Transverse colon (tissue), 4 donors: ENCODE measurements at regions not wholly inside any gene's neighbourhood (a gene's known extent, or its start where the extent isn't known, plus 50 kb on each side); places are given as distances from the start of the nearest gene placed in this dataset.

ENCODE experiments used
- DNase-seq: peaks from one replicate; pipeline ENCODE4 v3.0.0-alpha.2; 2019
- H3K27ac ChIP-seq, 4 donors: fragments of 200-600 bp; sonication (generic); 2 replicates each; pipeline ENCODE4 v1.5.1; 2016 to 2018; ENCODE audit warnings: inconsistent platforms in 4 of 4
- H3K27me3 ChIP-seq: fragments of 200-600 bp; sonication (generic); 2 replicates; pipeline ENCODE4 v1.5.1; 2017; ENCODE audit warnings: inconsistent platforms
- H3K36me3 ChIP-seq, 4 donors: fragments of 200-600 bp; sonication (generic); 2 replicates each; pipeline ENCODE4 v1.5.1; 2017 to 2019; ENCODE audit warnings: inconsistent platforms in 4 of 4
- H3K4me1 ChIP-seq, 4 donors: fragments of 200-600 bp; sonication (generic); 2 replicates each; pipeline ENCODE4 v1.5.1; 2017 to 2020; ENCODE audit warnings: inconsistent platforms in 4 of 4
- H3K4me3 ChIP-seq, 4 donors: fragments of 200-600 bp; sonication (generic); 1 replicate in 1 of 4; 2 replicates in 3 of 4; pipeline versions ENCODE4 v1.5.1 to v1.6.1; 2017 to 2019; ENCODE audit warnings: inconsistent platforms in 4 of 4
- H3K9me3 ChIP-seq, 2 donors: fragments of 200-600 bp; sonication (generic); 2 replicates each; pipeline ENCODE4 v1.5.1; 2017 to 2019; ENCODE audit warnings: inconsistent platforms in 2 of 2
- CTCF ChIP-seq, 5 experiments: fragments of 200-600 bp in 3 of 5; fragments of 450-650 bp in 2 of 5; sonication (generic) in 3 of 5; IDR thresholded peaks; 1 replicate in 2 of 5; 2 replicates in 3 of 5; pipeline ENCODE4 v1.5.1; 2016 to 2017; ENCODE audit warnings: antibody characterized with exemption in 5 of 5, inconsistent platforms in 3 of 5, mild to moderate bottlenecking in 2 of 5, moderate library complexity in 1 of 5
- EP300 ChIP-seq: sonication (generic); formaldehyde crosslinking; IDR thresholded peaks from one replicate; pipeline ENCODE4 v1.6.1; 2017; ENCODE audit warnings: antibody characterized with exemption, low read depth
- POLR2A ChIP-seq: fragments of 450-650 bp; IDR thresholded peaks from one replicate; pipeline ENCODE4 v1.6.1; 2016; ENCODE audit warnings: antibody characterized with exemption, mild to moderate bottlenecking, moderate library complexity
- POLR2AphosphoS5 ChIP-seq, 3 donors: sonication (generic); formaldehyde crosslinking; IDR thresholded peaks; one replicate each; pipeline ENCODE4 v1.6.1; 2016; ENCODE audit warnings: antibody characterized with exemption in 3 of 3
- WGBS, 2 donors: methylation state at CpG; one replicate each; pipeline ENCODE4 v1.1.5; 2018; ENCODE audit warnings: low coverage in 1 of 2; 5-methylcytosine and 5-hydroxymethylcytosine counted together
- in situ Hi-C, 4 donors: fragments of 200-750 bp; cut with MboI; loops; one replicate each; pipeline versions ENCODE4 v1.15.0 to v1.15.1; 2017; ENCODE audit warnings: low sequenced_read_pairs in 3 of 4, low pct_ligation_motif_present in 1 of 4, low pct_unique_long_range_greater_than_20kb in 1 of 4
- intact Hi-C: fragments of 100-400 bp; cut with DNase I; formaldehyde crosslinking; loops from one replicate; pipeline ENCODE4 v1.15.1; 2023; ENCODE audit warnings: low total_unique reads

- WGBS, 2 donors = 43 to 50% methylated on average over 1 of the region's 1 CpG
- no peak overlapping the region for H3K27ac ChIP-seq
- H3K9me3 ChIP-seq = no peaks in the 10 kb centered on the region
- no peaks in the 10 kb centered on the region for H3K36me3 ChIP-seq
- peaks cover 0 to 26% (median 12%) of the 10 kb centered on the region in 4 donors for H3K4me1 ChIP-seq
- intact Hi-C loops (no loop called here), in situ Hi-C loops (no loop called here)
- H3K4me3 ChIP-seq = no peak overlapping the region
- no peaks in the 10 kb centered on the region for H3K27me3 ChIP-seq
- no peak for DNase-seq
- no peak for TF ChIP-seq EP300
- no peak for TF ChIP-seq POLR2A
- no peak for TF ChIP-seq CTCF (IDR thresholded peaks at IDR 0.05)
- TF ChIP-seq POLR2AphosphoS5 (IDR thresholded peaks at IDR 0.05) = no peak
Measured at GRCh38 chr6:7047128-7047527, 60.6 kb upstream of the RREB1 start.

GRCh38 chr6:7047966-7048365, 59.8 kb upstream of the RREB1 start:
- WGBS, 2 donors = 84 to 87% methylated on average over 3 of the region's 3 CpGs
- intact Hi-C loops (no loop called here), in situ Hi-C loops (no loop called here)
- Histone ChIP-seq H3K4me3 (no peak overlapping the region), H3K27me3 (no peaks in the 10 kb centered on the region), H3K36me3 (no peaks in the 10 kb centered on the region), H3K4me1 (peaks cover 0 to 24% (median 12%) of the 10 kb centered on the region in 4 donors), H3K27ac (no peak overlapping the region), H3K9me3 (no peaks in the 10 kb centered on the region)
- TF ChIP-seq POLR2AphosphoS5 (IDR thresholded peaks at IDR 0.05) = no peak
- no peak for TF ChIP-seq CTCF (IDR thresholded peaks at IDR 0.05)
- TF ChIP-seq EP300 = no peak
- no peak for TF ChIP-seq POLR2A
- no peak for DNase-seq

GRCh38 chr6:7048894-7049293, 58.9 kb upstream of the RREB1 start:
- Histone ChIP-seq H3K4me1 (peaks cover 0 to 30% (median 12%) of the 10 kb centered on the region in 4 donors), H3K27me3 (no peaks in the 10 kb centered on the region), H3K4me3 (no peak overlapping the region), H3K27ac (no peak overlapping the region), H3K36me3 (no peaks in the 10 kb centered on the region), H3K9me3 (no peaks in the 10 kb centered on the region)
- intact Hi-C loops (no loop called here), in situ Hi-C loops (no loop called here)
- 92 to 94% methylated on average over 2 of the region's 2 CpGs for WGBS, 2 donors
- TF ChIP-seq EP300 = no peak
- TF ChIP-seq POLR2AphosphoS5 (IDR thresholded peaks at IDR 0.05) = no peak
- no peak for TF ChIP-seq POLR2A
- no peak for TF ChIP-seq CTCF (IDR thresholded peaks at IDR 0.05)
- DNase-seq = no peak

- intact Hi-C loops = no loop called here
- Histone ChIP-seq H3K9me3 (no peaks in the 10 kb centered on the region), H3K36me3 (no peaks in the 10 kb centered on the region), H3K27ac (peak overlapping the region; percentile 91 to 94 (median 92)), H3K4me1 (peaks cover 0 to 30% (median 12%) of the 10 kb centered on the region in 4 donors), H3K27me3 (no peaks in the 10 kb centered on the region), H3K4me3 (no peak overlapping the region)
- DNase-seq = no peak
- WGBS, 2 donors = 77 to 93% methylated on average over 2 of the region's 2 CpGs
- TF ChIP-seq CTCF (IDR thresholded peaks at IDR 0.05) (no peak), POLR2AphosphoS5 (IDR thresholded peaks at IDR 0.05) (no peak), EP300 (no peak)
- in situ Hi-C loops = loop anchor here in 1 of 4 donors (25.0 kb wide), 1 partner anchor 187 kb away; no protein-coding TSS in a partner anchor
Measured at GRCh38 chr6:7050004-7050403, 57.8 kb upstream of the RREB1 start.
